ENCODE measurements at regions not wholly inside any gene's neighbourhood (a gene's known extent, or its start where the extent isn't known, plus 50 kb on each side); places are given as distances from the start of the nearest gene placed in this dataset.

GRCh38 chr18:51559198-51559901, 361.9 kb upstream of the MEX3C start:
- FAIRE-seq (no peak), ATAC-seq (no peak), DNase-seq (ENCODE audit: low read depth, low spot score) (no peak)
- POLR2A ChIA-PET: no interaction called here
- in situ Hi-C loops (cut with MboI): no loop called here
- no peak overlapping the region for H3K9ac ChIP-seq (ENCODE audit: control insufficient read depth, insufficient read depth, low read length)
- no TSS peak for BruUV-seq (replicated peaks)
- H3K36me3 ChIP-seq (ENCODE audit: control insufficient read depth in 2 of 2, insufficient read depth in 2 of 2, low read length in 1 of 2): no peaks in the 10 kb centered on the region
- H3K4me2 ChIP-seq (ENCODE audit: control insufficient read depth, insufficient read depth): no peak overlapping the region
- TF ChIP-seq NFYB (IDR thresholded peaks at IDR 0.05; ENCODE audit: insufficient read depth, low read depth, low read length) (no peak), YBX1 (IDR thresholded peaks at IDR 0.05) (no peak), ZNF207 (IDR thresholded peaks at IDR 0.05; ENCODE audit: borderline replicate concordance) (no peak), MTA2 (IDR thresholded peaks at IDR 0.05; ENCODE audit: low read depth) (no peak), SREBF2 (IDR thresholded peaks at IDR 0.05; ENCODE audit: low read length) (no peak), YY1 (IDR thresholded peaks at IDR 0.05; ENCODE audit: low read depth, low read length) (no peak), MLLT1 (IDR thresholded peaks at IDR 0.05) (no peak), NFIC (IDR thresholded peaks at IDR 0.05; ENCODE audit: low read depth, low read length) (no peak), ATF3 (IDR thresholded peaks at IDR 0.05; ENCODE audit: borderline replicate concordance, extremely low read depth, low read depth, low read length) (no peak), HDAC6 (IDR thresholded peaks at IDR 0.05; ENCODE audit: unreplicated experiment) (no peak), SUZ12 (IDR thresholded peaks at IDR 0.05; ENCODE audit: unreplicated experiment) (no peak), USF1 (IDR thresholded peaks at IDR 0.05; ENCODE audit: borderline replicate concordance, extremely low read length, insufficient read depth, low read depth, low read length) (no peak), NBN (IDR thresholded peaks at IDR 0.05) (no peak), HSF1 (IDR thresholded peaks at IDR 0.05; ENCODE audit: low read depth, low read length) (no peak), IRF5 (IDR thresholded peaks at IDR 0.05; ENCODE audit: borderline replicate concordance) (no peak), CREM (IDR thresholded peaks at IDR 0.05; ENCODE audit: low read depth) (no peak), ZNF384 (IDR thresholded peaks at IDR 0.05; ENCODE audit: borderline replicate concordance, low read depth, low read length) (no peak), TARDBP (IDR thresholded peaks at IDR 0.05; ENCODE audit: borderline replicate concordance) (no peak)
- no peak overlapping the region for H2AFZ ChIP-seq (ENCODE audit: control insufficient read depth, low read depth, low read length)
- H4K20me1 ChIP-seq (ENCODE audit: control insufficient read depth, insufficient read depth): no peaks in the 10 kb centered on the region
- intact Hi-C loops (cut with micrococcal nuclease; ENCODE audit: unreplicated experiment): no loop called here
- H3K4me1 ChIP-seq (ENCODE audit: control insufficient read depth, insufficient read depth, low read length): no peaks in the 10 kb centered on the region
- no peaks in the 10 kb centered on the region for H3K79me2 ChIP-seq (ENCODE audit: control insufficient read depth, insufficient read depth, low read length)
- H3K9me3 ChIP-seq (replicated peaks; ENCODE audit: control insufficient read depth, insufficient read depth, low read length): no peaks in the 10 kb centered on the region
- H3K27ac ChIP-seq (ENCODE audit: control insufficient read depth, insufficient read depth): no peak overlapping the region
- WGBS (ENCODE audit: insufficient coverage, insufficient replicate concordance, low lambda C conversion rate, missing lambda C conversion rate): 38% methylated on average over 2 of the region's 2 CpGs
- RAD21 ChIA-PET (ENCODE audit: unreplicated experiment): no interaction called here
- SMC1A ChIA-PET (ENCODE audit: uncharacterized antibody, unreplicated experiment): no interaction called here
- no peaks in the 10 kb centered on the region for H3K27me3 ChIP-seq (replicated peaks in 1 of 2; ENCODE audit: control insufficient read depth in 2 of 2, insufficient read depth in 2 of 2, low read length in 1 of 2)
- CTCF ChIA-PET: interaction anchor here (0.8 kb wide), 1 partner anchor 281 kb away, joined by 3 read pairs; no protein-coding TSS in a partner anchor
- H3K4me3 ChIP-seq: no peak overlapping the region

Measured in GM12878 (cell line).